ENCODE measurements at regions not wholly inside any gene's neighbourhood (a gene's known extent, or its start where the extent isn't known, plus 50 kb on each side); places are given as distances from the start of the nearest gene placed in this dataset.

DNA sequence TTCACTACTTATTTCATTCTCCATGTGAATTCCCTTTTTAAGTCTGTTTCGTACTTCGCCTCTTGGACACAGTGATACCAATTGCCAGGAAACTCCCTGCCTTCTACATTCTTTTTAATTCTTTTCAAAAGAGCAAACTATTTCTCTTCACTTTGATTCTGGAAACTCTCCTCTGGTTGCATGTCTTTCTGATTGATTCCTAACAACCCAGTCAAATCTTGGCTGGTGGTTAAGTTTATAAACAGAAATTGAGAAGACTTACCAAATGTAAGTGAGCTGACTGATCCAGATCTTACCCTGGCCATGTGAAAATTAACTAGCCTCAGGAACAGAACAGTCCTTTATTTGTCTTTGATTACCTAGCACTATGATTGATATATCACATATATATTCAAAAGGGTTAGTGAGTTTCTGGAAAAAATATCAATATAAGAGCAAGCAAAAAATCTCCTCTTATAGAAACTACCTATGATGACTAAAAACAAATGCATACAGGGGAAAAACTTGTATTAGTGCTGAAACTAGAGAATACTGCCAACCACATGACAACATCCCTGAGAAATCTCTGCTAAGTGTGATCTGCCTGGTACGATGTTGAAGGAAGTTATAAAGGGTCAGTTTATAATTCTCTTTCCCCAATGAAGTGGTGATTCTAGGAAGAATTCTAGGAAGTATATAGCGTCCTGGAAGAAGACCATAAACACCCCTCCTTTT, 152.6 kb upstream of the HTR2A start:
- H3K36me3 ChIP-seq (ENCODE audit: control insufficient read depth in 2 of 2, insufficient read depth in 2 of 2, low read length in 2 of 2), result no peaks in the 10 kb centered on the region
- H3K4me1 ChIP-seq (ENCODE audit: control insufficient read depth in 2 of 2, insufficient read depth in 2 of 2, low read length in 2 of 2), result no peaks in the 10 kb centered on the region
- no peak overlapping the region for H3K9ac ChIP-seq (ENCODE audit: low read depth in 1 of 2, low read length in 2 of 2)
- no peak overlapping the region for H3K27ac ChIP-seq (ENCODE audit: low read depth in 2 of 2, low read length in 2 of 2)
- H3K4me3 ChIP-seq (ENCODE audit: low read length in 2 of 2), result no peak overlapping the region
- H3K27me3 ChIP-seq (ENCODE audit: control insufficient read depth in 2 of 2, insufficient read depth in 2 of 2, low read length in 2 of 2), result no peaks in the 10 kb centered on the region
- H3K9me3 ChIP-seq (ENCODE audit: control insufficient read depth in 2 of 2, low read length in 2 of 2), result no peaks in the 10 kb centered on the region

GRCh38 chr13:47046706-47047105, 149.9 kb upstream of the HTR2A start:
- H3K9me3 ChIP-seq (ENCODE audit: control insufficient read depth in 2 of 2, low read length in 2 of 2), result no peaks in the 10 kb centered on the region
- no peak overlapping the region for H3K27ac ChIP-seq (ENCODE audit: low read depth in 2 of 2, low read length in 2 of 2)
- no peak overlapping the region for H3K4me3 ChIP-seq (ENCODE audit: low read length in 2 of 2)
- H3K4me1 ChIP-seq (ENCODE audit: control insufficient read depth in 2 of 2, insufficient read depth in 2 of 2, low read length in 2 of 2), result no peaks in the 10 kb centered on the region
- H3K9ac ChIP-seq (ENCODE audit: low read depth in 1 of 2, low read length in 2 of 2), result no peak overlapping the region
- H3K27me3 ChIP-seq (ENCODE audit: control insufficient read depth in 2 of 2, insufficient read depth in 2 of 2, low read length in 2 of 2), result no peaks in the 10 kb centered on the region
- H3K36me3 ChIP-seq (ENCODE audit: control insufficient read depth in 2 of 2, insufficient read depth in 2 of 2, low read length in 2 of 2), result no peaks in the 10 kb centered on the region

DNA sequence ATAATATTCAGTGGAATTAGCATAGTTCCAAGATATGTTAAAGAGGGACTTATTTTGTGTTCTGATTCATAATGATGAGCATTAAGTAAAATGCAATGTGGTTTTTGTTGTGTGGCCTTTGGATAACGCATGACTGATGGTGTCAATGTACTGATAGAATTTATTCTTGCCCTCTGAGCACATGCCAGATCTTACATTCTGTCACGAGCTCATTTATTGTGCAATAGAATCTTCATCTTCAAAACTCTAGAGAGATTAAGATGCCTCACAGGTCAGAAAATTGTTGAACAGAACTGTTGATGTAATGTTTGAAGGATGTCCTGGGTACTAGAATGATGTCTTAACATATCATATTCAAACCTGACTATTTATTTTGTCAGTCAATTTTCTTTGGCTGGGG, 148.0 kb upstream of the HTR2A start:
- Histone ChIP-seq H3K4me1 (ENCODE audit: control insufficient read depth in 2 of 2, insufficient read depth in 2 of 2, low read length in 2 of 2) (no peaks in the 10 kb centered on the region), H3K36me3 (ENCODE audit: control insufficient read depth in 2 of 2, insufficient read depth in 2 of 2, low read length in 2 of 2) (no peaks in the 10 kb centered on the region), H3K27ac (ENCODE audit: low read depth in 2 of 2, low read length in 2 of 2) (no peak overlapping the region), H3K9ac (ENCODE audit: low read depth in 1 of 2, low read length in 2 of 2) (no peak overlapping the region), H3K4me3 (ENCODE audit: low read length in 2 of 2) (no peak overlapping the region), H3K9me3 (ENCODE audit: control insufficient read depth in 2 of 2, low read length in 2 of 2) (no peaks in the 10 kb centered on the region), H3K27me3 (ENCODE audit: control insufficient read depth in 2 of 2, insufficient read depth in 2 of 2, low read length in 2 of 2) (no peaks in the 10 kb centered on the region)

- Histone ChIP-seq H3K4me1 (ENCODE audit: control insufficient read depth in 2 of 2, insufficient read depth in 2 of 2, low read length in 2 of 2) (no peaks in the 10 kb centered on the region), H3K27me3 (ENCODE audit: control insufficient read depth in 2 of 2, insufficient read depth in 2 of 2, low read length in 2 of 2) (no peaks in the 10 kb centered on the region), H3K27ac (ENCODE audit: low read depth in 2 of 2, low read length in 2 of 2) (no peak overlapping the region), H3K9me3 (ENCODE audit: control insufficient read depth in 2 of 2, low read length in 2 of 2) (no peaks in the 10 kb centered on the region), H3K36me3 (ENCODE audit: control insufficient read depth in 2 of 2, insufficient read depth in 2 of 2, low read length in 2 of 2) (no peaks in the 10 kb centered on the region), H3K9ac (ENCODE audit: low read depth in 1 of 2, low read length in 2 of 2) (no peak overlapping the region), H3K4me3 (ENCODE audit: low read length in 2 of 2) (no peak overlapping the region)
Measured at GRCh38 chr13:47039106-47039505, 142.3 kb upstream of the HTR2A start.

DNA sequence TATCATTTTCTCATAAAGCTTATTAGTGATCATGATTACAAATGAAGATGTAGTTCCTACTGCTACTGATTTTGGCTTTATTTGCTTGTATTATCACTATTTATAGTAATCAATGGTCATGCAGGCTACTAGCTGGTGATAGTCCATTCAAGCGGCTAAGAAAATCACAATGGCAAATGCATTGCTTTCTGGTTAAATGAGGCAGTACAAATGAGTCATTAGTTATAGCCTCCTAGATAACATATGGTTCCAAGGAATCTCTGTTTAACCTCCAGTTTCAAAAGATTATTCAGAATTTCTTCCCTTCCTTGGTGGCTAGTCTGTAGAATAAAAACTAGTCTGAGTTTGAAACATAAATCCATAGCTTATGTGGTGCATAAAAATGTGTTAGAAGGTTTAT, 141.3 kb upstream of the HTR2A start:
- Histone ChIP-seq H3K36me3 (ENCODE audit: control insufficient read depth in 2 of 2, insufficient read depth in 2 of 2, low read length in 2 of 2) (no peaks in the 10 kb centered on the region), H3K4me1 (ENCODE audit: control insufficient read depth in 2 of 2, insufficient read depth in 2 of 2, low read length in 2 of 2) (no peaks in the 10 kb centered on the region), H3K27me3 (ENCODE audit: control insufficient read depth in 2 of 2, insufficient read depth in 2 of 2, low read length in 2 of 2) (no peaks in the 10 kb centered on the region), H3K4me3 (ENCODE audit: low read length in 2 of 2) (no peak overlapping the region), H3K9me3 (ENCODE audit: control insufficient read depth in 2 of 2, low read length in 2 of 2) (no peaks in the 10 kb centered on the region), H3K27ac (ENCODE audit: low read depth in 2 of 2, low read length in 2 of 2) (no peak overlapping the region), H3K9ac (ENCODE audit: low read depth in 1 of 2, low read length in 2 of 2) (no peak overlapping the region)

- no peaks in the 10 kb centered on the region for H3K36me3 ChIP-seq (ENCODE audit: control insufficient read depth in 2 of 2, insufficient read depth in 2 of 2, low read length in 2 of 2)
- H3K4me3 ChIP-seq (ENCODE audit: low read length in 2 of 2), result no peak overlapping the region
- no peaks in the 10 kb centered on the region for H3K4me1 ChIP-seq (ENCODE audit: control insufficient read depth in 2 of 2, insufficient read depth in 2 of 2, low read length in 2 of 2)
- no peaks in the 10 kb centered on the region for H3K27me3 ChIP-seq (ENCODE audit: control insufficient read depth in 2 of 2, insufficient read depth in 2 of 2, low read length in 2 of 2)
- no peaks in the 10 kb centered on the region for H3K9me3 ChIP-seq (ENCODE audit: control insufficient read depth in 2 of 2, low read length in 2 of 2)
- H3K27ac ChIP-seq (ENCODE audit: low read depth in 2 of 2, low read length in 2 of 2), result no peak overlapping the region
- no peak overlapping the region for H3K9ac ChIP-seq (ENCODE audit: low read depth in 1 of 2, low read length in 2 of 2)
Measured at GRCh38 chr13:47036294-47037008, 139.6 kb upstream of the HTR2A start.

DNA sequence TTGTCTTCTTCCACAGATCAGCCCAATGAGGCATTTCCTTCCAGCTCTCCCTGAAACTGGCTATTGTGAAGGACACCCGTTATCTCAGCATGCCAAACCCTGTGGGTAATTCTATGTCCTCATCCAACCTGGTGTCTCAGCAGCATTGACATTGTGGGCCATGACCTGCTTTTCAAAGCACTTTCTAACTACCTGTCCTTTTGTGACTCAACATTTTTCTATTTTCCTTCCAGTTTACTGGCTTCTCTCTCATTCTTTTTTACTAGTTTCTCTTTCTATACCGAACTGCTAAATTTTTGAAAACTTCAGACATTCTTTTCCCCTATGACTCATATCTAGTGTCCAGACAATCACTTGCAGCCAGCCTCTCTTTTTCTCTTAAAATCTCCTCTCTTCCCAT, 136.4 kb upstream of the HTR2A start:
- no peaks in the 10 kb centered on the region for H3K27me3 ChIP-seq (ENCODE audit: control insufficient read depth in 2 of 2, insufficient read depth in 2 of 2, low read length in 2 of 2)
- H3K27ac ChIP-seq (ENCODE audit: low read depth in 2 of 2, low read length in 2 of 2), result no peak overlapping the region
- H3K36me3 ChIP-seq (ENCODE audit: control insufficient read depth in 2 of 2, insufficient read depth in 2 of 2, low read length in 2 of 2), result no peaks in the 10 kb centered on the region
- no peak overlapping the region for H3K4me3 ChIP-seq (ENCODE audit: low read length in 2 of 2)
- no peaks in the 10 kb centered on the region for H3K9me3 ChIP-seq (ENCODE audit: control insufficient read depth in 2 of 2, low read length in 2 of 2)
- H3K4me1 ChIP-seq (ENCODE audit: control insufficient read depth in 2 of 2, insufficient read depth in 2 of 2, low read length in 2 of 2), result no peaks in the 10 kb centered on the region
- H3K9ac ChIP-seq (ENCODE audit: low read depth in 1 of 2, low read length in 2 of 2), result no peak overlapping the region

DNA sequence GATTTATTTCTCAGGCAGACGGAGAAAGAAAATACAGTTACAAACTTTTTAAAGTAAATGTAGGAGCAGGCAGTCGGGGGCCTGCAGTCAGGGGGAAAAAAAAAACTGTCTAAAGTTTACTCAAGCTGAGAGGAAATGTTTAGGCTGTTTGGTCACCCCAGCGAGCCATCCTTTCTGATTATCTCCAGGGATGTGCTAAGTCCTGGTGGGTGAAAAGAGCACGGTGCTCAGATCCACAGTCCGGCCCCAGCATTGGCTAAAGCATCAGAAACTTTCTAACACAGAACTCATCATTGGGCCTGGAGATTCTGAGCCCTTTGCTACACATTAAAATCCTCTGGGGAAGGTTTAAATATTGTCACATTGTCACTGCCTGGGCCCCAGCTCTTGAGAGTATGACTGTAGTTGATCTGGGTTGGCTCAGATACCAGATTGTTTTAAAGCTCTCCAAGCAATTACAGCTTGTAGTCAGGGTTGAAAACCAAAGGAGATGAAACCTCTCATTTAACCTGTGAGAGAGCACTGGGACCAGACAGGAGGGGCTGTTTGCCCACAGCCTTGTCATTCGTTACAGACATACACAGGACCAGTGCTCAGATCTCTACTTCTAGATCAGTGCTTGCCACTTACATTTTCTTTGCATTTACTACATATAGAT, 131.1 kb upstream of the HTR2A start:
- Histone ChIP-seq H3K27me3 (ENCODE audit: control insufficient read depth in 2 of 2, insufficient read depth in 2 of 2, low read length in 2 of 2) (no peaks in the 10 kb centered on the region), H3K4me3 (ENCODE audit: low read length in 2 of 2) (no peak overlapping the region), H3K4me1 (ENCODE audit: control insufficient read depth in 2 of 2, insufficient read depth in 2 of 2, low read length in 2 of 2) (no peaks in the 10 kb centered on the region), H3K27ac (ENCODE audit: low read depth in 2 of 2, low read length in 2 of 2) (no peak overlapping the region), H3K36me3 (ENCODE audit: control insufficient read depth in 2 of 2, insufficient read depth in 2 of 2, low read length in 2 of 2) (no peaks in the 10 kb centered on the region), H3K9me3 (ENCODE audit: control insufficient read depth in 2 of 2, low read length in 2 of 2) (no peaks in the 10 kb centered on the region), H3K9ac (ENCODE audit: low read depth in 1 of 2, low read length in 2 of 2) (no peak overlapping the region)

DNA sequence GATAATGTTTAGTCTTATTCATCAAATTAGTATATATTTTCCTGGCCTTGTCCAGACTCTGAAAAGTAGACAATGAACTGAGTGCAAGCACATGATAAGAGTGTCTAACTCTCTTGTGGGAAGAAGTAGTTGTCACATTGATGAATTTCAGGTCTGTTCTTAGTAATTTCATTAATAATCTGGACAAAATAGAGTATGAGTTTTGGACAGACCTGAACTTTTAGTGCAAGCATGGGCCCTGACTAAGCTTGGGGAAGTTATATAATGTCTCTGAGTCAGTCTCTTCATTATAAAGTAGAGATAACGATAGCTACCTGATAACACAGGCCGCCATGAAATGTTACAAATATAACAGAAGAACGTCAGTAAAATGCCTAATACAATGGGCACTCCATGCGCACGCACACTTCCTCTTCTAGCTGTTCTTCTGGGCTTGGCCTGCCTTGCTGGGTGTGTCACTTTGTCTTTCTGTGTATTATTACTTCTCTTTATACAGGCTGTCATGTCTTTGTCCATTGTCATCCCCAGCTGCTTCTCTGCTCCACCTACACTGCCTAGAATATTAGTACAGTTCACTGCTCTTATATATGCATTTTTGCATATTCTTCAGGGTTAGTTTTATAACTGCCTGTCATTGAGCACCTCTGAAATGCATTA, 129.1 kb upstream of the HTR2A start:
- H3K4me3 ChIP-seq (ENCODE audit: low read length in 2 of 2), result no peak overlapping the region
- H3K36me3 ChIP-seq (ENCODE audit: control insufficient read depth in 2 of 2, insufficient read depth in 2 of 2, low read length in 2 of 2), result no peaks in the 10 kb centered on the region
- H3K4me1 ChIP-seq (ENCODE audit: control insufficient read depth in 2 of 2, insufficient read depth in 2 of 2, low read length in 2 of 2), result no peaks in the 10 kb centered on the region
- H3K27ac ChIP-seq (ENCODE audit: low read depth in 2 of 2, low read length in 2 of 2), result no peak overlapping the region
- H3K9ac ChIP-seq (ENCODE audit: low read depth in 1 of 2, low read length in 2 of 2), result no peak overlapping the region
- no peaks in the 10 kb centered on the region for H3K27me3 ChIP-seq (ENCODE audit: control insufficient read depth in 2 of 2, insufficient read depth in 2 of 2, low read length in 2 of 2)
- no peaks in the 10 kb centered on the region for H3K9me3 ChIP-seq (ENCODE audit: control insufficient read depth in 2 of 2, low read length in 2 of 2)

GRCh38 chr13:47019977-47020376, 123.1 kb upstream of the HTR2A start:
- no peak overlapping the region for H3K27ac ChIP-seq (ENCODE audit: low read depth in 2 of 2, low read length in 2 of 2)
- H3K4me1 ChIP-seq (ENCODE audit: control insufficient read depth in 2 of 2, insufficient read depth in 2 of 2, low read length in 2 of 2), result no peaks in the 10 kb centered on the region
- H3K36me3 ChIP-seq (ENCODE audit: control insufficient read depth in 2 of 2, insufficient read depth in 2 of 2, low read length in 2 of 2), result no peaks in the 10 kb centered on the region
- no peaks in the 10 kb centered on the region for H3K9me3 ChIP-seq (ENCODE audit: control insufficient read depth in 2 of 2, low read length in 2 of 2)
- no peak overlapping the region for H3K4me3 ChIP-seq (ENCODE audit: low read length in 2 of 2)
- H3K27me3 ChIP-seq (ENCODE audit: control insufficient read depth in 2 of 2, insufficient read depth in 2 of 2, low read length in 2 of 2), result no peaks in the 10 kb centered on the region
- H3K9ac ChIP-seq (ENCODE audit: low read depth in 1 of 2, low read length in 2 of 2), result no peak overlapping the region
